GM12878 (cell line): ENCODE measurements at regions not wholly inside any gene's neighbourhood (a gene's known extent, or its start where the extent isn't known, plus 50 kb on each side); places are given as distances from the start of the nearest gene placed in this dataset.

Experiments used
- ATAC-seq: fragments of 200-7000 bp; cut with Tn5 transposase; 3 replicates; pipeline ENCODE4 v1.9.1; 2020; ENCODE audit warnings: mild to moderate bottlenecking, moderate library complexity
- BruUV-seq: library from RNA; stranded (reverse); fragments of 400-500 nt; replicated peaks from 2 replicates; lab custom pipeline; 2021; lab: Mats Ljungman, UMichigan
- CTCF ChIA-PET: fragments of 300-600 bp; sonication (Branson Sonifier 250); formaldehyde crosslinking; extraction: SDS; loops from one replicate; lab custom pipeline; 2021; ENCODE audit warnings: inconsistent platforms; lab: Yijun Ruan, JAX
- POLR2A ChIA-PET: fragments of 350-600 bp; formaldehyde crosslinking; extraction: SDS; loops from one replicate; lab custom pipeline; 2021; ENCODE audit warnings: inconsistent platforms; lab: Charles Lee
- RAD21 ChIA-PET: fragments of 300-600 bp; sonication (Branson Sonifier 250); formaldehyde crosslinking; loops from one replicate; lab custom pipeline; 2023; ENCODE audit warnings: antibody characterized with exemption; ENCODE audit not compliant: unreplicated experiment; lab: Charles Lee
- SMC1A ChIA-PET: fragments of 300-600 bp; sonication (Branson Sonifier 250); formaldehyde crosslinking; loops from one replicate; lab custom pipeline; 2023; ENCODE audit not compliant: unreplicated experiment, uncharacterized antibody; lab: Charles Lee
- DNase-seq: peaks from one replicate; pipeline ENCODE4 v3.0.0-alpha.2; 2011; ENCODE audit warnings: low read depth, low spot score
- FAIRE-seq: peaks from 3 replicates; lab custom pipeline; 2011; peaks lifted over from hg19 to GRCh38; lab: Jason Lieb, UNC
- H2AFZ ChIP-seq: 2 replicates; pipeline ENCODE4 v1.6.0; 2011; ENCODE audit warnings: low read depth, low read length, control low read depth; ENCODE audit not compliant: control insufficient read depth
- H3K27ac ChIP-seq: 2 replicates; pipeline ENCODE4 v1.5.1; 2011; ENCODE audit warnings: control low read depth; ENCODE audit not compliant: control insufficient read depth, insufficient read depth
- H3K27me3 ChIP-seq, 2 experiments: replicated peaks in 1 of 2; 2 replicates each; pipeline versions ENCODE4 v1.6.0 to v1.6.1; 2011; ENCODE audit warnings: low read length in 1 of 2; ENCODE audit not compliant: control insufficient read depth in 2 of 2, insufficient read depth in 2 of 2
- H3K36me3 ChIP-seq, 2 experiments: 2 replicates each; pipeline ENCODE4 v1.5.1; 2011; ENCODE audit warnings: low read length in 1 of 2; ENCODE audit not compliant: control insufficient read depth in 2 of 2, insufficient read depth in 2 of 2
- H3K4me1 ChIP-seq: 2 replicates; pipeline ENCODE4 v1.6.1; 2011; ENCODE audit warnings: mild to moderate bottlenecking, low read length, moderate library complexity, mixed read lengths; ENCODE audit not compliant: control insufficient read depth, insufficient read depth
- H3K4me2 ChIP-seq: 2 replicates; pipeline ENCODE4 v1.6.0; 2011; ENCODE audit warnings: control low read depth; ENCODE audit not compliant: control insufficient read depth, insufficient read depth
- H3K4me3 ChIP-seq: fragments of 200-600 bp; sonication (generic); 2 replicates; pipeline ENCODE4 v1.5.1; 2016
- H3K79me2 ChIP-seq: 2 replicates; pipeline ENCODE4 v1.6.0; 2011; ENCODE audit warnings: low read length; ENCODE audit not compliant: control insufficient read depth, insufficient read depth
- H3K9ac ChIP-seq: 2 replicates; pipeline ENCODE4 v1.8.0; 2011; ENCODE audit warnings: low read length, control low read depth, mixed read lengths; ENCODE audit not compliant: control insufficient read depth, insufficient read depth
- H3K9me3 ChIP-seq: replicated peaks from 3 replicates; pipeline ENCODE4 v1.5.1; 2011; ENCODE audit warnings: mild to moderate bottlenecking, low read length; ENCODE audit not compliant: control insufficient read depth, insufficient read depth
- H4K20me1 ChIP-seq: 2 replicates; pipeline ENCODE4 v1.6.0; 2011; ENCODE audit not compliant: control insufficient read depth, insufficient read depth
- CBX3 ChIP-seq: fragments of 200-600 bp; sonication (generic); IDR thresholded peaks from 2 replicates; pipeline ENCODE4 v1.6.1; 2016; ENCODE audit warnings: low read depth, borderline replicate concordance
- KAT2A ChIP-seq: conservative IDR thresholded peaks from 2 replicates; pipeline ENCODE4 v1.6.1; 2011; ENCODE audit warnings: low read depth, low read length; ENCODE audit not compliant: control insufficient read depth
- KDM1A ChIP-seq: fragments of 200-600 bp; sonication (generic); IDR thresholded peaks from 2 replicates; pipeline ENCODE4 v1.6.1; 2016; ENCODE audit warnings: borderline replicate concordance
- NRF1 ChIP-seq: conservative IDR thresholded peaks from 2 replicates; pipeline ENCODE4 v1.6.1; 2011; ENCODE audit warnings: mild to moderate bottlenecking, low read depth, low read length, improper control_type of control experiment
- POLR2AphosphoS5 ChIP-seq: IDR thresholded peaks from 2 replicates; pipeline ENCODE4 v1.6.1; 2011; ENCODE audit warnings: mild to moderate bottlenecking, low read length, inconsistent platforms
- RAD21 ChIP-seq: IDR thresholded peaks from 2 replicates; pipeline ENCODE4 v1.6.1; 2011; ENCODE audit warnings: mild to moderate bottlenecking, low read depth, low read length, moderate library complexity; ENCODE audit not compliant: insufficient read depth
- SREBF2 ChIP-seq: IDR thresholded peaks from 2 replicates; pipeline ENCODE4 v1.6.1; 2012; ENCODE audit warnings: mild to moderate bottlenecking, low read length
- TBL1XR1 ChIP-seq: IDR thresholded peaks from 2 replicates; pipeline ENCODE4 v1.6.1; 2012; ENCODE audit warnings: low read depth, low read length, improper control_type of control experiment
- WRNIP1 ChIP-seq: IDR thresholded peaks from 2 replicates; pipeline ENCODE4 v1.6.1; 2011; ENCODE audit warnings: low read depth, low read length, improper control_type of control experiment, borderline replicate concordance
- ZSCAN29 ChIP-seq: fragments of 450-650 bp; IDR thresholded peaks from 2 replicates; pipeline ENCODE4 v1.6.1; 2017; ENCODE audit warnings: mild to moderate bottlenecking, moderate library complexity
- WGBS: methylation state at CpG from one replicate; pipeline ENCODE4 v1.1.6; 2016; ENCODE audit warnings: low lambda C conversion rate; ENCODE audit not compliant: insufficient replicate concordance, insufficient coverage; ENCODE audit errors: missing lambda C conversion rate; 5-methylcytosine and 5-hydroxymethylcytosine counted together
- in situ Hi-C: fragments of 300-500 bp; cut with MboI; formaldehyde crosslinking; loops from 9 replicates; pipeline ENCODE4 v1.14.3; 2018; ENCODE audit warnings: mixed read lengths
- intact Hi-C: fragments of 100-400 bp; cut with micrococcal nuclease; formaldehyde crosslinking; loops from one replicate; pipeline ENCODE4 v1.14.2; 2022; ENCODE audit not compliant: unreplicated experiment
- TF ChIP-seq, protein P1 (sequence below): fragments of 450-650 bp; IDR thresholded peaks from 2 replicates; pipeline ENCODE4 v1.6.1; 2014; ENCODE audit warnings: mild to moderate bottlenecking
- TF ChIP-seq, protein P2 (sequence below): IDR thresholded peaks from 2 replicates; pipeline ENCODE4 v1.6.1; 2012; ENCODE audit warnings: low read depth, low read length, improper control_type of control experiment

DNA sequence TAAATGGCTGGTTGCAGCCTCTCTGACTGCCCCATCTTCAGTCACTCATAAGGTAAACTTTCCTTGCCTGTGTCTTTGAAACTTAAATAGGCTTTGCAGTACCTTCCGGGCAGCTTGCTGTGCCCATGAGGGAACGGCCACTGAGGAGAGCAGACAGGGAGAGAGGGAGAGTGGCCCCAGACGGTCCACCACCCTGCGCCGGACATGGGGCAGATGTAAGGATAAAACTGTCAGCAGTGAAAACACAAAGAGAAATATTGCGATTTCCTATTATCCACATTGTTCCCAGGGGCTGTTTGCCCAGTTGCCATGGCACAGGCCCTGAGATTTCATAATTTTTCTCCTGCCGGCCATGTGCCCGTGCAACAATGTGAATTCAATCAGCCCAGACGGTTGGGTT, 265.9 kb upstream of the SALL3 start:
- BruUV-seq, result no TSS peak
- H3K4me1 ChIP-seq, result no peaks in the 10 kb centered on the region
- TF ChIP-seq KDM1A (no peak), TBL1XR1 (no peak), RAD21 (no peak)
- TF ChIP-seq, protein P1, sequence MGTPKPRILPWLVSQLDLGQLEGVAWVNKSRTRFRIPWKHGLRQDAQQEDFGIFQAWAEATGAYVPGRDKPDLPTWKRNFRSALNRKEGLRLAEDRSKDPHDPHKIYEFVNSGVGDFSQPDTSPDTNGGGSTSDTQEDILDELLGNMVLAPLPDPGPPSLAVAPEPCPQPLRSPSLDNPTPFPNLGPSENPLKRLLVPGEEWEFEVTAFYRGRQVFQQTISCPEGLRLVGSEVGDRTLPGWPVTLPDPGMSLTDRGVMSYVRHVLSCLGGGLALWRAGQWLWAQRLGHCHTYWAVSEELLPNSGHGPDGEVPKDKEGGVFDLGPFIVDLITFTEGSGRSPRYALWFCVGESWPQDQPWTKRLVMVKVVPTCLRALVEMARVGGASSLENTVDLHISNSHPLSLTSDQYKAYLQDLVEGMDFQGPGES, result no peak
- TF ChIP-seq, protein P2, sequence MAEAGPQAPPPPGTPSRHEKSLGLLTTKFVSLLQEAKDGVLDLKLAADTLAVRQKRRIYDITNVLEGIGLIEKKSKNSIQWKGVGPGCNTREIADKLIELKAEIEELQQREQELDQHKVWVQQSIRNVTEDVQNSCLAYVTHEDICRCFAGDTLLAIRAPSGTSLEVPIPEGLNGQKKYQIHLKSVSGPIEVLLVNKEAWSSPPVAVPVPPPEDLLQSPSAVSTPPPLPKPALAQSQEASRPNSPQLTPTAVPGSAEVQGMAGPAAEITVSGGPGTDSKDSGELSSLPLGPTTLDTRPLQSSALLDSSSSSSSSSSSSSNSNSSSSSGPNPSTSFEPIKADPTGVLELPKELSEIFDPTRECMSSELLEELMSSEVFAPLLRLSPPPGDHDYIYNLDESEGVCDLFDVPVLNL, result no peak

DNA sequence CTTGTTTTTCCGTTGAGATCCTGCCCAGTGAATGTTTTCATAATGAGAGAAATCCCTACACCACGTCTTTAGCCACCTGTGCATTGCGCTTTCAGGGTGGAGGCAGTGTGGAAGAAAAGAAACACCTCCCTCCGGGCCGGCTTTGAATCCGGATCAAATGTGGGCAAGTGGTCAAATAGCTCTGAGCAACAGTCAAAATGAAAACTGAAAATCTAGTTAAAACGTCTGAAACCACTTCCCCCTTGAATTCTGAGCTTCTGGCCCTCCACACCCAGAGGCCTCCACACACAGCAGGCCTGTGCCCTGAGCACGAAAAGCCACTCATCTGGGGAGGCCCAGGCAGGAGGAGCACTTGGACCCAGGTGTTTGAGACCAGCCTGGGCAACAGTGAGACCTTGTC, 263.6 kb upstream of the SALL3 start:
- in situ Hi-C loops, result no loop called here
- POLR2A ChIA-PET, result no interaction called here
- no TSS peak for BruUV-seq

More for the DNA sequence above, 265.9 kb upstream of the SALL3 start:
- Histone ChIP-seq H2AFZ (no peak overlapping the region), H3K36me3 (no peaks in the 10 kb centered on the region), H3K79me2 (no peaks in the 10 kb centered on the region), H3K4me2 (no peak overlapping the region), H3K4me3 (no peak overlapping the region), H4K20me1 (no peaks in the 10 kb centered on the region), H3K27ac (no peak overlapping the region), H3K27me3 (no peaks in the 10 kb centered on the region), H3K9me3 (peaks cover 1% of the 10 kb centered on the region; the same call in 1 of the 3 replicates), H3K9ac (no peak overlapping the region)
- 69% methylated on average over 9 of the region's 9 CpGs for WGBS
- FAIRE-seq (no peak), ATAC-seq (no peak), DNase-seq (no peak)
- intact Hi-C loops (no loop called here), in situ Hi-C loops (no loop called here)
- ChIA-PET POLR2A (interaction anchor here (0.6 kb wide), 1 partner anchor 440 kb away, joined by 3 read pairs; no protein-coding TSS in a partner anchor), CTCF (no interaction called here), RAD21 (no interaction called here), SMC1A (no interaction called here)

More for the DNA sequence above, 263.6 kb upstream of the SALL3 start:
- Histone ChIP-seq H3K9me3 (peaks cover 1% of the 10 kb centered on the region; the same call in 1 of the 3 replicates), H3K27me3 (no peaks in the 10 kb centered on the region), H3K4me2 (no peak overlapping the region), H3K79me2 (no peaks in the 10 kb centered on the region), H3K9ac (no peak overlapping the region), H3K36me3 (no peaks in the 10 kb centered on the region), H4K20me1 (no peaks in the 10 kb centered on the region), H3K4me1 (no peaks in the 10 kb centered on the region), H3K27ac (no peak overlapping the region), H3K4me3 (no peak overlapping the region), H2AFZ (no peak overlapping the region)
- SMC1A ChIA-PET, result no interaction called here
- CTCF ChIA-PET, result no interaction called here
- no peak for TF ChIP-seq POLR2AphosphoS5
- TF ChIP-seq ZSCAN29, result peak; percentile 77; the same call in 1 of the 2 replicates
- TF ChIP-seq NRF1, result no peak
- no peak for TF ChIP-seq WRNIP1
- no peak for TF ChIP-seq CBX3
- TF ChIP-seq KAT2A, result no peak
- no peak for TF ChIP-seq SREBF2
- 7% methylated on average over 8 of the region's 8 CpGs for WGBS
- FAIRE-seq (no peak), ATAC-seq (no peak), DNase-seq (no peak)
- RAD21 ChIA-PET, result no interaction called here
- intact Hi-C loops, result no loop called here
